ENCODE measurements at regions not wholly inside any gene's neighbourhood (a gene's known extent, or its start where the extent isn't known, plus 50 kb on each side); places are given as distances from the start of the nearest gene placed in this dataset.
"Not testable (repeated sequence)": the region's sequence is repeated elsewhere in the genome, so short reads cannot be mapped to it uniquely, and the experiment has no call there.

DNA sequence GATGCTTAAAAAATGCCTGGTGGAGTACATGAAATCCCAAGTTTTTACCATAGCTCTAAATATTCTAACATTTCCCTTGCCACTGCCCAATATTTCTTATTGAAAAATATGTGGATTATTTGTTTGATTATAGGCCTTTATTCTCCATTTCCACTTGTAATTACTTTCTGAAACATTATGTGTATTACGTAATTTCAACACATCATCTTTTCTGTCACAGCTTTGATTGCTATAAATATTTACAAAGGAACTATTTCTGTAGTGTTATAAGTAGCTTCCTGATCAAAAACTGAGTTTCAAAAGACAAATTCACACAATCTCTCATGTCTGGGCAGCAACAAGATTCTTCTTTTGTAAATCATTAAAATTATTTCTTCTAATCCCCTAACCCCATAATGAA is 859.6 kb upstream of the CRIM1 start:
- TF ChIP-seq, protein P1, sequence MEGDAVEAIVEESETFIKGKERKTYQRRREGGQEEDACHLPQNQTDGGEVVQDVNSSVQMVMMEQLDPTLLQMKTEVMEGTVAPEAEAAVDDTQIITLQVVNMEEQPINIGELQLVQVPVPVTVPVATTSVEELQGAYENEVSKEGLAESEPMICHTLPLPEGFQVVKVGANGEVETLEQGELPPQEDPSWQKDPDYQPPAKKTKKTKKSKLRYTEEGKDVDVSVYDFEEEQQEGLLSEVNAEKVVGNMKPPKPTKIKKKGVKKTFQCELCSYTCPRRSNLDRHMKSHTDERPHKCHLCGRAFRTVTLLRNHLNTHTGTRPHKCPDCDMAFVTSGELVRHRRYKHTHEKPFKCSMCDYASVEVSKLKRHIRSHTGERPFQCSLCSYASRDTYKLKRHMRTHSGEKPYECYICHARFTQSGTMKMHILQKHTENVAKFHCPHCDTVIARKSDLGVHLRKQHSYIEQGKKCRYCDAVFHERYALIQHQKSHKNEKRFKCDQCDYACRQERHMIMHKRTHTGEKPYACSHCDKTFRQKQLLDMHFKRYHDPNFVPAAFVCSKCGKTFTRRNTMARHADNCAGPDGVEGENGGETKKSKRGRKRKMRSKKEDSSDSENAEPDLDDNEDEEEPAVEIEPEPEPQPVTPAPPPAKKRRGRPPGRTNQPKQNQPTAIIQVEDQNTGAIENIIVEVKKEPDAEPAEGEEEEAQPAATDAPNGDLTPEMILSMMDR (conservative IDR thresholded peaks at IDR 0.05; ENCODE audit: low read depth), result no peak
- POLR2A ChIA-PET (ENCODE audit: low non-redundant PET), result no interaction called here
- H3K27ac ChIP-seq, result no peak overlapping the region
- CTCF ChIA-PET, result no interaction called here
- DNase-seq (ENCODE audit: low spot score), result no peak

DNA sequence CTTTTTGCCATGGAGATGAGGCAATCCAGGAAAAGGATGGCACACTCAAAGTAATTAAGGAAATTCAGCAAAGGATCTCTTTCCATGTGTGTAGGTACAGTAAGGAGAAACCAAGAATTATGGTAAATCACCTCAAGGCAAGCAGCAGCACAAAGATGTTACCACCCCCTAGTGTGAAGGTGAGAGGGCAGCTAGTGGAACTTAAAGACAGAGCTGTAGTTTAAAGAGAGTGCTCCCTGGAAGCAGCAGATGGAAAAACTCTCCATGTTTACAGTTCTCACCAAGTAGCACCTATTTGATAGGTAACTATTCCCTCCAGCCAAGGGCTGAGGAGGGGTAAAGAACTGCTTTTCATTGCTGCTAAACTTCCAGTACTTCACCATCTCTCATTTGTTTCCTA is 860.4 kb upstream of the CRIM1 start:
- CTCF ChIA-PET, result no interaction called here

DNA sequence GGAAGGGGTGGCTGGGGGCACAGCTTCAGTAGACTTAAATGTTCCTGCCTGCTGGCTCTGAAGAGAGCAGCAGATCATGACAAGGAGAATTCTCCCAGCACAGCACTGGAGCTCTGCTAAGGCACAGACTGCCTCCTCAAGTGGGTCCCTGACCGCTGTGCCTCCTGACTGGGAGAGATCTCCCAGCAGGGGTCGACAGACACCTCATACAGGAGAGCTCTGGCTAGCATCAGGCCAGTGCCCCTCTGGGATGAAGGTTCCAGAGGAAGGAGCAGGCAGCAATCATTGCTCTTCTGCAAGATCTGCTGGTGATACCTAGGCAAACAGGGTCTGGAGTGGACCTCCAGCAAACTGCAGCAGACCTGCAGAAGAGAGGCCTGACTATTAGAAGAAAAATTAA is 877.5 kb upstream of the CRIM1 start:
- DNase-seq (ENCODE audit: low spot score); H3K27ac ChIP-seq; POLR2A ChIA-PET (ENCODE audit: low non-redundant PET); CTCF ChIA-PET: not testable (repeated sequence)

More for the DNA sequence above, 860.4 kb upstream of the CRIM1 start:
- POLR2A ChIA-PET (ENCODE audit: low non-redundant PET), result no interaction called here
- no peak overlapping the region for H3K27ac ChIP-seq
- TF ChIP-seq, protein P1 (conservative IDR thresholded peaks at IDR 0.05; ENCODE audit: low read depth), result no peak
- DNase-seq (ENCODE audit: low spot score), result no peak

DNA sequence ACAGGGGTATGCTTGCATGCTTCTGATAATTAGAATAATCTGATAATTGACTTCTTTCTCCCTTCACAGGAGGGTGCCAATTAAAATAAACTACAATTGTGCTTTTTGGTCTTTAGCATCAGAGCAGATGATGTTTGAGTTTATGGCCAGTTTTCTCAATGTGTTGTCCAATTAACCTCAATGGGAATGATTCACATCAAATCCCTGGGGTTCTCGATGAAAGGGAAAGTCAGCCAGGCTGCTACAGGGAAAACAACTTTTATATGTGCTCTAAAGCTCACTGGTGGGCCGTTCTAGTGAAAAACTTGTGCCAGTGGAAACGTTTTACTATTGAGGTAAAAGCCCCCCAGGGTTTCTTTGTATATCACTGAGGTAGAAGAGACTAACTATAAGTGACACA is 887.3 kb upstream of the CRIM1 start:
- TF ChIP-seq, protein P1 (conservative IDR thresholded peaks at IDR 0.05; ENCODE audit: low read depth), result no peak
- POLR2A ChIA-PET (ENCODE audit: low non-redundant PET), result no interaction called here
- CTCF ChIA-PET, result no interaction called here
- H3K27ac ChIP-seq, result no peak overlapping the region
- no peak for DNase-seq (ENCODE audit: low spot score)

DNA sequence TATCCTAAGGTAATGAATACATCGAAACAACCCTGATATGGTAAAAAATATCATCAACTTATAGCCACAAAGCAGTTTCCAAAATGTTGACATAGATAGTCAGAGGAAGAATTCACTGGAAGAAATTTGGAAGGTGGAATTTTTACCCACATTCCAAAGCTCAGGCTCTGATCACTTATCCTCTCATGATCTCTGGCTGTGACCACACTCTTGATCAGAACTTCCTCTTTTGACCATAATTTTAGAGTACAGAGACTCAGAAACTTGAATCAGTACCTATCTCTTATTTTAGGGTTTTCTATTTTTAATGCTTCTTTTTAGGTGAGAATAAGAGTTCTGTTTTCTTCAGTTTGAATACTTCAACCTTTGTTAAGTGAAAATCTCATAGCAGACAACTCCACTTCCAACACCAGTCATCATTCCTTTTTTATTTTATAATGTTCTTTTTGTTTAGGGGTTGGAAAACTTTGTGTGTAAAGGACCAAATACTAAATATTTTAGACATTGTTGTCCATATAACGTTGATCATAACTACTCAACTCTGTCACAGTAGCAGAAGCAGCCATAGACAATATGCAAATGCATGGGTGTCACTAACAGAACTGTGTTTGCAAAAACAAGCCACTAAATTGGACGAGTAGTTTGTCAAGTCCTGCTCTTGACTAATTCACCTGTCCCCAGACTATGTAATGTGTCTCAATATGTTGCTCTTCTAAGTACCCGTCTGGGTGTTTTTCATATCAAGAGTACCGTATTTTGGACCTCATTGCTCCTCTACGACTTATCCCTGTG is 891.6 kb upstream of the CRIM1 start:
- ChIA-PET CTCF (no interaction called here), POLR2A (ENCODE audit: low non-redundant PET) (no interaction called here)
- H3K27ac ChIP-seq, result no peak overlapping the region
- TF ChIP-seq, protein P1 (conservative IDR thresholded peaks at IDR 0.05; ENCODE audit: low read depth), result no peak
- no peak for DNase-seq (ENCODE audit: low spot score)

DNA sequence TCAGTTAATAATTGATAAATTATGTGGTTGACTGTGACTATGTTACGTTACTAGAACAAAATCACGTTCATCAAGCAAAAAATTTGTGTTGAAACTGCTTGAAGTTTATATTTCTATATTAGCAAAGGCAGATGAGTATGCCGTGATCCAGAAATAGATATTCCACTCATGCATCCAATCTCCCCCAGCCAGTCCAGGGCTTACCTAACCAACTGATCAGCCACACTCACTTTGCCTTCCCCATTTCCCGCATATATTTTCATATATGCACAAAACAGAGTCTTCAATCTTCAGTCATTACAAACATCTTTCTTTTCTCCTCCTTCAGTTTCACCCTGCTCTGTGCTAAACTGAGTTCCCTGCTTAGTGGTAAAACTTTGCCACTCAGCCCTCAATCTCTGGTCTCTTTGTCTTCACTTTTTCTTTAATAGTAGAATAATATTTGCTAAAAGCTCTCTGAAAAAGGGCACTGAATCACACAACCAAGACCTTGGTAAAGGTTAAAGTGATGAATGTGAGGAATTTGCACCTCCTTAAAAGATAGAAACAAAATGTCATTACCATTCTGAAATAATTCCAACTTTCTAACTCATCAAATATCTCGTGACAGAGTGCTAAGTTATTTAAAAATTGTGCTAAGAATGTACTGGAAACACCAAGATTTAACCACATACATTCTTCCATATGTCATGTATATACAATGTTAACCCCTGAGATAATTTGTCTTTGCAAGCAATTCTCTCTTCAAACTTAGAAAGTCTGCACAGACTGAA is 893.2 kb upstream of the CRIM1 start:
- CTCF ChIA-PET, result no interaction called here
- POLR2A ChIA-PET (ENCODE audit: low non-redundant PET), result no interaction called here
- TF ChIP-seq, protein P1 (conservative IDR thresholded peaks at IDR 0.05; ENCODE audit: low read depth), result no peak
- H3K27ac ChIP-seq, result no peak overlapping the region
- DNase-seq (ENCODE audit: low spot score), result peak; percentile 8

DNA sequence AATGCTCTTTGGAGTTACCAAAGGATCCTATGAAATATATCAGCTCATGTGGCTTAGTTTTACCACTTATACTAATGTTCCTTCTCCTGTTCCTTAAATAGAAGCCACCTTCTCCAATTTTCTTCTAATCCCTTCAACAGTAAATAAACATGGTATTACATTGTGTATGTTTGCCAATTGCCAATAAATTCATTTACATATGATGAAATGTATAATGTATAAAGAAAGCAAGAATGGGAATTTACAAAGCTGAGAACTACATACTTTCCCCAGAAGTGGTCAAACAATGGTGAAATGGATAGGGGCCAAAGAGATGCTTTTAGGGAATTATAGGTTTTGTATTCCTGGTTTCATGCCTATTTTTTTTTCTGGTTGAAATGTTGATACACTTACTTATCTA is 894.2 kb upstream of the CRIM1 start:
- DNase-seq (ENCODE audit: low spot score), result no peak
- TF ChIP-seq, protein P1 (conservative IDR thresholded peaks at IDR 0.05; ENCODE audit: low read depth), result no peak
- ChIA-PET POLR2A (ENCODE audit: low non-redundant PET) (no interaction called here), CTCF (no interaction called here)
- H3K27ac ChIP-seq, result no peak overlapping the region
